Loucy (cell line): ENCODE measurements at regions not wholly inside any gene's neighbourhood (a gene's known extent, or its start where the extent isn't known, plus 50 kb on each side); places are given as distances from the start of the nearest gene placed in this dataset.

Experiments
- H2AFZ ChIP-seq: fragments of 200-600 bp; sonication (generic); 2 replicates; pipeline ENCODE4 v1.6.0; 2016; ENCODE audit warnings: antibody characterized with exemption, mild to moderate bottlenecking, low read length, moderate library complexity
- H3F3A ChIP-seq: fragments of 200-600 bp; 2 replicates; pipeline ENCODE4 v1.6.0; 2016; ENCODE audit warnings: antibody characterized with exemption, low read depth, mild to moderate bottlenecking
- H3K27me3 ChIP-seq: fragments of 200-600 bp; sonication (generic); 2 replicates; pipeline ENCODE4 v1.6.1; 2014; ENCODE audit warnings: low read length, mild to moderate bottlenecking; ENCODE audit not compliant: insufficient read depth, poor library complexity, severe bottlenecking
- H3K36me3 ChIP-seq: fragments of 200-600 bp; sonication (generic); 2 replicates; pipeline ENCODE4 v1.6.1; 2016; ENCODE audit warnings: low read length; ENCODE audit not compliant: insufficient read depth
- H3K4me1 ChIP-seq: fragments of 200-600 bp; sonication (generic); 2 replicates; pipeline ENCODE4 v1.5.1; 2014; ENCODE audit warnings: low read length, mild to moderate bottlenecking; ENCODE audit not compliant: insufficient read depth, poor library complexity, severe bottlenecking
- H3K4me2 ChIP-seq: fragments of 200-600 bp; sonication (generic); 2 replicates; pipeline ENCODE4 v1.6.0; 2014; ENCODE audit warnings: antibody characterized with exemption, low read length, low read depth, mild to moderate bottlenecking; ENCODE audit not compliant: poor library complexity, severe bottlenecking
- H3K4me3 ChIP-seq: fragments of 200-600 bp; sonication (generic); 2 replicates; pipeline ENCODE4 v1.5.1; 2014; ENCODE audit warnings: low read length, mild to moderate bottlenecking, mixed read lengths; ENCODE audit not compliant: poor library complexity, severe bottlenecking
- H3K79me2 ChIP-seq: fragments of 200-600 bp; sonication (generic); 2 replicates; pipeline ENCODE4 v1.6.1; 2014; ENCODE audit warnings: low read length; ENCODE audit not compliant: insufficient read depth
- H3K9ac ChIP-seq: fragments of 200-600 bp; sonication (generic); 2 replicates; pipeline ENCODE4 v1.6.0; 2014; ENCODE audit warnings: mild to moderate bottlenecking, low read depth, low read length, moderate library complexity; ENCODE audit not compliant: poor library complexity, severe bottlenecking
- H3K9me2 ChIP-seq: fragments of 200-600 bp; sonication (generic); replicated peaks from 2 replicates; pipeline ENCODE4 v1.6.1; 2016; ENCODE audit warnings: low read depth, low read length, mixed read lengths
- H3K9me3 ChIP-seq: fragments of 200-600 bp; sonication (generic); 2 replicates; pipeline ENCODE4 v1.6.1; 2014; ENCODE audit warnings: mild to moderate bottlenecking, antibody characterized with exemption, low read length, low read depth; ENCODE audit not compliant: insufficient read depth
- H4K20me1 ChIP-seq: fragments of 200-600 bp; sonication (generic); 2 replicates; pipeline ENCODE4 v1.6.0; 2014; ENCODE audit warnings: antibody characterized with exemption, low read length, mild to moderate bottlenecking; ENCODE audit not compliant: insufficient read depth, poor library complexity, severe bottlenecking
- EZH2phosphoT487 ChIP-seq: fragments of 200-600 bp; IDR thresholded peaks from 2 replicates; pipeline ENCODE4 v1.6.1; 2018; ENCODE audit warnings: antibody characterized with exemption, mild to moderate bottlenecking, moderate library complexity, borderline replicate concordance
- TF ChIP-seq, protein P1 (sequence below): fragments of 200-600 bp; sonication (generic); conservative IDR thresholded peaks from 2 replicates; pipeline ENCODE4 v1.5.1; 2014; ENCODE audit warnings: mild to moderate bottlenecking, antibody characterized with exemption, low read length

DNA sequence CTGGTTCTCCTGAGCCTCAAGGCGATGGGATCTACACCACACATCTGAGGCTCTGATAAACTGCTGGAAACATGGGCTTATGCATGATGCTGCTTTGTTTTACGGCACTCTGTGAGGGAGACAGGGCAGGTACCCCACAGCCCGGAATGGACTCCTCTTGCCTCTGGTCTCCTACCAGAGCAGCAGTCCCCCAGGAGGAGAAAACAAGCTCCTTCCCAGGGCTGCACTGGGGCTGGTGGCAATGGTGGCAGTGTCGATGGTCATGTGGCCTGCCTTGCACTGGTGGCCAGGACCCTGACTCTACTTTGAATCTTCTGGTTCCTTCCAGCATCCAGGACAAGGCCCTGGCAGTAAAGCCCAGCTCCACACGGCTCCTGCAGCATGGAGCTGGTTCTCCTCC is 79.4 kb downstream of the TOMM20 start:
- H3K4me3 ChIP-seq = no peak overlapping the region
- H3K9ac ChIP-seq = no peak overlapping the region
- peaks cover 18% of the 10 kb centered on the region for H3K4me1 ChIP-seq
- no peaks in the 10 kb centered on the region for H3K9me3 ChIP-seq
- no peaks in the 10 kb centered on the region for H3F3A ChIP-seq
- H3K27me3 ChIP-seq = no peaks in the 10 kb centered on the region
- no peaks in the 10 kb centered on the region for H3K9me2 ChIP-seq
- H3K79me2 ChIP-seq = no peaks in the 10 kb centered on the region
- H2AFZ ChIP-seq = no peak overlapping the region; the same call in 1 of the 2 replicates
- TF ChIP-seq, protein P1, sequence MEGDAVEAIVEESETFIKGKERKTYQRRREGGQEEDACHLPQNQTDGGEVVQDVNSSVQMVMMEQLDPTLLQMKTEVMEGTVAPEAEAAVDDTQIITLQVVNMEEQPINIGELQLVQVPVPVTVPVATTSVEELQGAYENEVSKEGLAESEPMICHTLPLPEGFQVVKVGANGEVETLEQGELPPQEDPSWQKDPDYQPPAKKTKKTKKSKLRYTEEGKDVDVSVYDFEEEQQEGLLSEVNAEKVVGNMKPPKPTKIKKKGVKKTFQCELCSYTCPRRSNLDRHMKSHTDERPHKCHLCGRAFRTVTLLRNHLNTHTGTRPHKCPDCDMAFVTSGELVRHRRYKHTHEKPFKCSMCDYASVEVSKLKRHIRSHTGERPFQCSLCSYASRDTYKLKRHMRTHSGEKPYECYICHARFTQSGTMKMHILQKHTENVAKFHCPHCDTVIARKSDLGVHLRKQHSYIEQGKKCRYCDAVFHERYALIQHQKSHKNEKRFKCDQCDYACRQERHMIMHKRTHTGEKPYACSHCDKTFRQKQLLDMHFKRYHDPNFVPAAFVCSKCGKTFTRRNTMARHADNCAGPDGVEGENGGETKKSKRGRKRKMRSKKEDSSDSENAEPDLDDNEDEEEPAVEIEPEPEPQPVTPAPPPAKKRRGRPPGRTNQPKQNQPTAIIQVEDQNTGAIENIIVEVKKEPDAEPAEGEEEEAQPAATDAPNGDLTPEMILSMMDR = no peak
- no peak for TF ChIP-seq EZH2phosphoT487
- H3K4me2 ChIP-seq = no peak overlapping the region
- H3K36me3 ChIP-seq = no peaks in the 10 kb centered on the region
- H4K20me1 ChIP-seq = no peaks in the 10 kb centered on the region

DNA sequence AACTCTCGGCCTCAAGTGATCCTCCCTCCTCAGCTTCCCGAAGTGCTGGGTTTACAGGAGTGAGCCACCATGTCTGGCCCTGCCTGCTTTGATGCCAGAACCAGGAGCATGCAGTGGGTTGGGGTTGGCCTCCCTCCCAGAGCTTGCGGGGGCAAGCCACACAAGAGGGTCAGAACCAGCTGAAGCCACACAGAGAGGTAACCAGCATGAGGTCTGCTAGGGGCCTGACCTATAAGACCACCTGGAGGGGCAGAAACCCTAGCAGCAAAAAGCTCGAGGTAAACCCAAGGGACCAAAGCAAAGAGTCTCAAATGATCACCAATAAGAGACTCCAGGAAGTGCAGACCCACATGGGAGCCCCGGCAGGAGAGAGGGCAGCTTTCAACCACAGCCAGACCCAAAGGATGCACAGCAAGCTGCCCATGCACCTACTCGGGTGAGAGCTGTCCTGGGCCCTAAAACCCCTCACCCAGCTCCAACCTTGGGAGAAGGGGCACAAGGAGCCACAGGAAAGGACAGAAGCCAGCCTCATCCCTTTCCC is 81.2 kb downstream of the TOMM20 start:
- H2AFZ ChIP-seq = peak overlapping the region; percentile 48; the same call in 1 of the 2 replicates
- H3K9ac ChIP-seq = no peak overlapping the region

DNA sequence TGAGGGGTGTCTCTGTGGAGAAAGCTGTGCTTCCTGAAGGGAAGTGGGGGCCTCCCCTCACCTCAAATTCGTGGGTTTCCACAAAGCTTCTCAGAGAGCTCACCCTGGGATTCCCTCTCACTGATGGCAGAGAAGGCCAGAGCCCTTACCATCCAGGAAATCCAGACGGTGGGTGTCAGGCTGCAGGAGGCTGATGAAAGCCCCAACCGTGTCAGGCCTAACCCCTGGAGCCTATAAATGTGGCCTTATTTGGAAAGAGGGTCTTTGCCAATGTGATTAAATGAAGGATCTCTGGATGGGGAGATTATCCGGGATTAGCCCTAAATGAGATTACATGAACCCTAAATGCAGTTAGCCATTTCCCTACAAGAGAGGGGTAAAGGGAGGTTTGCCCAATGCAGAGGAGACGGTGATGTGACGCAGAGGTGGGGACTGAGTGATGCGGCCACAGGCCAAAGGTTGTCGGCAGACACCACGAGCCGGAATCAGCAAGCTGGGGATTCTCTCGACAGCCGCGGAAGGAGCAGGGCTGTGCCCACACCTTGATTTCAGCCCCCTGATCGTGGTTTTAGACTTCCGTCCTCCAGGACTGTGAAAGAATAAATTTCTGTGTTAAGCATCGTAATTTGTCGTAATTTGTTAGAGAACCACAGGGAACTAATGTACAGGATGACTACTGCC is 82.6 kb downstream of the TOMM20 start:
- Histone ChIP-seq H3K9me2 (no peaks in the 10 kb centered on the region), H4K20me1 (no peaks in the 10 kb centered on the region), H3K79me2 (no peaks in the 10 kb centered on the region), H3K27me3 (no peaks in the 10 kb centered on the region), H3K4me3 (no peak overlapping the region), H3K4me1 (peaks cover 18% of the 10 kb centered on the region), H3K9me3 (no peaks in the 10 kb centered on the region), H3K4me2 (no peak overlapping the region), H3K36me3 (no peaks in the 10 kb centered on the region), H3F3A (no peaks in the 10 kb centered on the region), H3K9ac (no peak overlapping the region), H2AFZ (no peak overlapping the region)
- TF ChIP-seq EZH2phosphoT487 = no peak
- TF ChIP-seq, protein P1 = no peak

More for the DNA sequence above, 81.2 kb downstream of the TOMM20 start:
- Histone ChIP-seq H3K36me3 (no peaks in the 10 kb centered on the region), H3K9me3 (no peaks in the 10 kb centered on the region), H3K9me2 (no peaks in the 10 kb centered on the region), H3K27me3 (no peaks in the 10 kb centered on the region), H3K4me2 (no peak overlapping the region), H3F3A (no peaks in the 10 kb centered on the region), H3K4me1 (peaks cover 18% of the 10 kb centered on the region), H3K4me3 (no peak overlapping the region), H3K79me2 (no peaks in the 10 kb centered on the region), H4K20me1 (no peaks in the 10 kb centered on the region)
- TF ChIP-seq, protein P1 = no peak
- no peak for TF ChIP-seq EZH2phosphoT487
